GM23338 (cell line): ENCODE measurements at regions not wholly inside any gene's neighbourhood (a gene's known extent, or its start where the extent isn't known, plus 50 kb on each side); places are given as distances from the start of the nearest gene placed in this dataset.

ENCODE experiments used
- ATAC-seq: fragments of 200-7000 bp; cut with Tn5 transposase; 3 replicates; pipeline ENCODE4 v1.9.1; 2020
- DNase-seq: peaks from one replicate; pipeline ENCODE4 v3.0.0-alpha.2; 2015; ENCODE audit warnings: low spot score
- H2AFZ ChIP-seq: fragments of 200-600 bp; sonication (generic); 2 replicates; pipeline ENCODE4 v1.8.0; 2016; ENCODE audit warnings: antibody characterized with exemption, mild to moderate bottlenecking, moderate library complexity
- H3F3A ChIP-seq: fragments of 200-600 bp; sonication (generic); replicated peaks from 2 replicates; pipeline ENCODE4 v1.8.0; 2017; ENCODE audit warnings: antibody characterized with exemption, mixed run types, low read depth
- H3K27ac ChIP-seq: fragments of 200-600 bp; sonication (generic); 2 replicates; pipeline ENCODE4 v1.6.1; 2016; ENCODE audit warnings: low read depth
- H3K27me3 ChIP-seq: fragments of 200-600 bp; sonication (generic); 2 replicates; pipeline ENCODE4 v1.8.0; 2016; ENCODE audit warnings: mild to moderate bottlenecking, mixed run types, moderate library complexity; ENCODE audit not compliant: insufficient read depth
- H3K36me3 ChIP-seq: fragments of 200-600 bp; sonication (generic); 2 replicates; pipeline ENCODE4 v1.8.0; 2016; ENCODE audit warnings: mild to moderate bottlenecking; ENCODE audit not compliant: insufficient read depth
- H3K4me1 ChIP-seq: fragments of 200-600 bp; sonication (generic); 2 replicates; pipeline ENCODE4 v1.8.0; 2016; ENCODE audit warnings: mild to moderate bottlenecking, moderate library complexity; ENCODE audit not compliant: insufficient read depth
- H3K4me2 ChIP-seq: fragments of 200-600 bp; sonication (generic); 2 replicates; pipeline ENCODE4 v1.7.1; 2017; ENCODE audit warnings: mixed run types
- H3K4me3 ChIP-seq: fragments of 200-600 bp; sonication (generic); 2 replicates; pipeline ENCODE4 v1.6.1; 2016; ENCODE audit warnings: mixed run types
- H3K79me2 ChIP-seq: fragments of 200-600 bp; sonication (generic); replicated peaks from 2 replicates; pipeline ENCODE4 v1.8.0; 2017; ENCODE audit warnings: mild to moderate bottlenecking; ENCODE audit not compliant: insufficient read depth
- H3K9me2 ChIP-seq: fragments of 200-600 bp; sonication (generic); 2 replicates; pipeline ENCODE4 v1.8.0; 2017; ENCODE audit not compliant: insufficient read depth
- H4K20me1 ChIP-seq: fragments of 200-600 bp; sonication (generic); replicated peaks from 2 replicates; pipeline ENCODE4 v1.8.0; 2017; ENCODE audit warnings: mild to moderate bottlenecking; ENCODE audit not compliant: insufficient read depth
- H3K27ac Mint-ChIP-seq: 2 replicates; pipeline ENCODE4 v1.8.0; 2020; ENCODE audit warnings: inconsistent platforms, mild to moderate bottlenecking, moderate library complexity, mixed read lengths
- H3K27me3 Mint-ChIP-seq: 3 replicates; pipeline ENCODE4 v1.8.0; 2022; ENCODE audit warnings: low read depth, mild to moderate bottlenecking, moderate library complexity, mixed read lengths, inconsistent platforms; ENCODE audit not compliant: insufficient read depth, poor library complexity
- H3K36me3 Mint-ChIP-seq: 3 replicates; pipeline ENCODE4 v1.8.0; 2021; ENCODE audit warnings: low read depth, mild to moderate bottlenecking, inconsistent platforms, moderate library complexity, mixed read lengths
- H3K4me1 Mint-ChIP-seq: 3 replicates; pipeline ENCODE4 v1.8.0; 2020; ENCODE audit warnings: mild to moderate bottlenecking, inconsistent platforms, mixed read lengths
- H3K4me3 Mint-ChIP-seq: 3 replicates; pipeline ENCODE4 v1.8.0; 2021; ENCODE audit warnings: moderate library complexity, mild to moderate bottlenecking, inconsistent platforms, mixed read lengths
- H3K9me3 Mint-ChIP-seq: 3 replicates; pipeline ENCODE4 v1.8.0; 2020; ENCODE audit warnings: moderate library complexity, mild to moderate bottlenecking, inconsistent platforms, mixed read lengths
- CREB1 ChIP-seq: fragments of 250-450 bp; sonication (Bioruptor Pico); IDR thresholded peaks from 2 replicates; pipeline ENCODE4 v1.5.0; 2020; ENCODE audit warnings: low read depth, mild to moderate bottlenecking, moderate library complexity
- CTCF ChIP-seq, 2 experiments: fragments of 200-600 bp in 1 of 2; sonication (generic) in 1 of 2; conservative IDR thresholded peaks; 2 replicates each; pipeline versions ENCODE4 v1.5.1 to v1.6.1; 2016 to 2017; ENCODE audit warnings: antibody characterized with exemption in 2 of 2, low read depth in 2 of 2, mild to moderate bottlenecking in 2 of 2, moderate library complexity in 1 of 2
- ETS1 ChIP-seq: IDR thresholded peaks from 2 replicates; pipeline ENCODE4 v1.6.1; 2016; ENCODE audit warnings: antibody characterized with exemption
- EZH2 ChIP-seq: fragments of 200-600 bp; sonication (generic); IDR thresholded peaks from one replicate; pipeline ENCODE4 v1.8.0; 2017; ENCODE audit warnings: antibody characterized with exemption, mild to moderate bottlenecking, low read depth; ENCODE audit not compliant: unreplicated experiment
- EZH2phosphoT487 ChIP-seq: fragments of 200-600 bp; sonication (generic); IDR thresholded peaks from one replicate; pipeline ENCODE4 v1.8.1; 2018; ENCODE audit warnings: antibody characterized with exemption; ENCODE audit not compliant: unreplicated experiment
- JUNB ChIP-seq: IDR thresholded peaks from one replicate; pipeline ENCODE4 v1.6.1; 2016; ENCODE audit warnings: antibody characterized with exemption; ENCODE audit not compliant: unreplicated experiment
- NANOG ChIP-seq: IDR thresholded peaks from 2 replicates; pipeline ENCODE4 v1.6.1; 2016; ENCODE audit warnings: antibody characterized with exemption, borderline replicate concordance
- POLR2AphosphoS5 ChIP-seq: IDR thresholded peaks from 2 replicates; pipeline ENCODE4 v1.6.1; 2016; ENCODE audit warnings: antibody characterized with exemption, low read depth
- REST ChIP-seq: IDR thresholded peaks from one replicate; pipeline ENCODE4 v1.6.1; 2018; ENCODE audit warnings: antibody characterized with exemption; ENCODE audit not compliant: unreplicated experiment
- ZNF114 ChIP-seq: fragments of 250-450 bp; sonication (Bioruptor Pico); IDR thresholded peaks from 2 replicates; pipeline ENCODE4 v1.5.0; 2020; ENCODE audit warnings: mild to moderate bottlenecking, moderate library complexity
- ZNF331 ChIP-seq: fragments of 250-450 bp; sonication (Bioruptor Pico); IDR thresholded peaks from 2 replicates; pipeline ENCODE4 v1.5.0; 2020; ENCODE audit warnings: low read depth, mild to moderate bottlenecking, moderate library complexity
- ZNF462 ChIP-seq: fragments of 250-450 bp; sonication (Bioruptor Pico); IDR thresholded peaks from 2 replicates; pipeline ENCODE4 v1.5.0; 2020; ENCODE audit warnings: mild to moderate bottlenecking, moderate library complexity

GRCh38 chr15:29172742-29173725 lies 96.6 kb downstream of the NSMCE3 start:
- no peaks in the 10 kb centered on the region for H4K20me1 ChIP-seq
- no peaks in the 10 kb centered on the region for H3K9me3 Mint-ChIP-seq

More at GRCh38 chr15:29172742-29173725, 96.6 kb downstream of the NSMCE3 start:
- Histone ChIP-seq H3K4me1 (no peaks in the 10 kb centered on the region; the same call in 1 of the 2 replicates), H3K79me2 (no peaks in the 10 kb centered on the region), H3K9me2 (no peaks in the 10 kb centered on the region), H3K4me3 (no peak overlapping the region), H3K4me2 (no peak overlapping the region), H3F3A (no peaks in the 10 kb centered on the region), H3K27ac (no peak overlapping the region), H3K36me3 (no peaks in the 10 kb centered on the region), H3K27me3 (no peaks in the 10 kb centered on the region), H2AFZ (no peak overlapping the region)
- no peaks in the 10 kb centered on the region for H3K4me1 Mint-ChIP-seq
- H3K4me3 Mint-ChIP-seq: no peak overlapping the region
- no peaks in the 10 kb centered on the region for H3K36me3 Mint-ChIP-seq
- peaks cover 3% of the 10 kb centered on the region for H3K27me3 Mint-ChIP-seq
- H3K27ac Mint-ChIP-seq: no peak overlapping the region
- TF ChIP-seq POLR2AphosphoS5: no peak
- TF ChIP-seq REST: no peak
- no peak for TF ChIP-seq JUNB
- no peak for TF ChIP-seq ZNF331 (CRISPR knock-in tag)
- TF ChIP-seq NANOG: no peak
- TF ChIP-seq EZH2: no peak
- TF ChIP-seq CREB1: no peak
- no peak for TF ChIP-seq ZNF114
- TF ChIP-seq ETS1: no peak
- TF ChIP-seq CTCF (conservative IDR thresholded peaks at IDR 0.05; ENCODE audit: low read depth in 2 of 2): no peak
- TF ChIP-seq ZNF462: no peak
- no peak for TF ChIP-seq EZH2phosphoT487
- DNase-seq: no peak
- no peak for ATAC-seq
